HCT116 (cell line): ENCODE measurements at regions not wholly inside any gene's neighbourhood (a gene's known extent, or its start where the extent isn't known, plus 50 kb on each side); places are given as distances from the start of the nearest gene placed in this dataset.

Experiments
- ATAC-seq: fragments of 200-7000 bp; cut with Tn5 transposase; 2 replicates; pipeline ENCODE4 v1.9.1; 2020; ENCODE audit warnings: mild to moderate bottlenecking, moderate library complexity
- BruUV-seq: library from RNA; stranded (reverse); fragments of 400-500 nt; replicated peaks from 2 replicates; lab custom pipeline; 2021; lab: Mats Ljungman, UMichigan
- CTCF ChIA-PET: fragments of 300-600 bp; sonication (Branson Sonifier 250); formaldehyde crosslinking; loops from one replicate; lab custom pipeline; 2021; ENCODE audit warnings: antibody characterized with exemption; lab: Charles Lee
- POLR2A ChIA-PET: fragments of 300-600, 350-600 bp; sonication (Branson Sonifier 250); formaldehyde crosslinking; loops from one replicate; lab custom pipeline; 2021; ENCODE audit warnings: antibody characterized with exemption; lab: Charles Lee
- RAD21 ChIA-PET, 2 experiments: fragments of 300-600 bp; sonication (Branson Sonifier 250); formaldehyde crosslinking; loops; one replicate each; lab custom pipeline; 2023; ENCODE audit warnings: low total read pairs in 2 of 2; ENCODE audit not compliant: uncharacterized antibody in 2 of 2, unreplicated experiment in 2 of 2, low non-redundant PET in 1 of 2; lab: Charles Lee
- DNase-seq: peaks from one replicate; pipeline ENCODE4 v3.0.0-alpha.2; 2010; ENCODE audit warnings: low read depth, low spot score
- H2AFZ ChIP-seq: fragments of 200-600 bp; shearing (Covaris generic), sonication (generic); 2 replicates; pipeline ENCODE4 v1.6.1; 2017; ENCODE audit warnings: low read depth, mixed run types, mixed read lengths, antibody characterized with exemption, low read length; ENCODE audit not compliant: poor library complexity, severe bottlenecking
- H3K27ac ChIP-seq: 2 replicates; pipeline ENCODE4 v1.5.1; 2012; ENCODE audit warnings: low read depth, low read length
- H3K27me3 ChIP-seq: fragments of 200-600 bp; sonication (generic); 2 replicates; pipeline ENCODE4 v1.6.1; 2016; ENCODE audit warnings: mixed run types, low read length, mixed read lengths; ENCODE audit not compliant: insufficient read depth
- H3K36me3 ChIP-seq, 2 experiments: fragments of 200-500 bp in 1 of 2; fragments of 200-600 bp in 1 of 2; sonication (Bioruptor generic) in 1 of 2; sonication (generic) in 1 of 2; 2 replicates each; pipeline versions ENCODE4 v1.5.1 to v1.6.1; 2014 to 2016; ENCODE audit warnings: low read length in 2 of 2, inconsistent platforms in 1 of 2, mixed read lengths in 1 of 2, mixed run types in 1 of 2; ENCODE audit not compliant: insufficient read depth in 2 of 2, control insufficient read depth in 1 of 2
- H3K4me1 ChIP-seq, 2 experiments: fragments of 200-600 bp in 1 of 2; sonication (generic) in 1 of 2; 2 replicates each; pipeline versions ENCODE4 v1.5.1 to v1.6.1; 2012 to 2017; ENCODE audit warnings: low read length in 2 of 2, inconsistent platforms in 1 of 2, mild to moderate bottlenecking in 1 of 2, mixed read lengths in 1 of 2, mixed run types in 1 of 2, moderate library complexity in 1 of 2; ENCODE audit not compliant: insufficient read depth in 2 of 2, control insufficient read depth in 1 of 2
- H3K4me2 ChIP-seq: fragments of 200-600 bp; sonication (generic); 2 replicates; pipeline ENCODE4 v1.6.1; 2017; ENCODE audit warnings: mixed run types, low read length, mixed read lengths
- H3K4me3 ChIP-seq, 2 experiments: fragments of 200-600 bp in 1 of 2; sonication (generic) in 1 of 2; replicated peaks in 1 of 2; 2 replicates each; pipeline ENCODE4 v1.5.1; 2011 to 2016; ENCODE audit warnings: low read length in 2 of 2, control low read depth in 1 of 2, low read depth in 1 of 2, mild to moderate bottlenecking in 1 of 2, mixed read lengths in 1 of 2, mixed run types in 1 of 2
- H3K79me2 ChIP-seq: fragments of 200-600 bp; sonication (generic); 2 replicates; pipeline ENCODE4 v1.6.1; 2017; ENCODE audit warnings: mild to moderate bottlenecking, mixed run types, low read length, moderate library complexity, mixed read lengths; ENCODE audit not compliant: insufficient read depth
- H3K9ac ChIP-seq: fragments of 200-600 bp; sonication (generic); 2 replicates; pipeline ENCODE4 v1.6.1; 2016; ENCODE audit warnings: low read length, mixed read lengths
- H3K9me2 ChIP-seq: fragments of 200-600 bp; sonication (generic), shearing (Covaris generic); 2 replicates; pipeline ENCODE4 v1.6.1; 2017; ENCODE audit warnings: mixed run types, mild to moderate bottlenecking, moderate library complexity; ENCODE audit not compliant: insufficient read depth
- H3K9me3 ChIP-seq, 2 experiments: fragments of 200-500 bp in 1 of 2; fragments of 200-600 bp in 1 of 2; sonication (Bioruptor generic) in 1 of 2; sonication (generic) in 1 of 2; 2 replicates each; pipeline ENCODE4 v1.6.1; 2014 to 2017; ENCODE audit warnings: low read length in 2 of 2, mixed read lengths in 2 of 2, inconsistent platforms in 1 of 2, low read depth in 1 of 2, mild to moderate bottlenecking in 1 of 2, mixed run types in 1 of 2, moderate library complexity in 1 of 2; ENCODE audit not compliant: control insufficient read depth in 1 of 2, insufficient read depth in 1 of 2
- H4K20me1 ChIP-seq: fragments of 200-600 bp; sonication (generic), shearing (Covaris generic); 2 replicates; pipeline ENCODE4 v1.6.1; 2017; ENCODE audit warnings: mixed run types, mild to moderate bottlenecking, moderate library complexity; ENCODE audit not compliant: insufficient read depth
- CBX3 ChIP-seq: IDR thresholded peaks from 2 replicates; pipeline ENCODE4 v1.6.1; 2012; ENCODE audit warnings: low read depth
- CEBPB ChIP-seq: IDR thresholded peaks from 2 replicates; pipeline ENCODE4 v1.6.1; 2012; ENCODE audit warnings: low read depth
- EGR1 ChIP-seq: IDR thresholded peaks from 2 replicates; pipeline ENCODE4 v1.6.1; 2012; ENCODE audit warnings: low read depth
- EZH2 ChIP-seq: fragments of 200-600 bp; sonication (generic); IDR thresholded peaks from 2 replicates; pipeline ENCODE4 v1.6.1; 2017; ENCODE audit warnings: antibody characterized with exemption, mixed run types
- EZH2phosphoT487 ChIP-seq: fragments of 200-600 bp; IDR thresholded peaks from 2 replicates; pipeline ENCODE4 v1.6.1; 2018; ENCODE audit warnings: antibody characterized with exemption, borderline replicate concordance
- MAX ChIP-seq: IDR thresholded peaks from 2 replicates; pipeline ENCODE4 v1.6.1; 2012
- RAD21 ChIP-seq: IDR thresholded peaks from 2 replicates; pipeline ENCODE4 v1.6.1; 2012; ENCODE audit warnings: low read depth, mild to moderate bottlenecking
- REST ChIP-seq: IDR thresholded peaks from 2 replicates; pipeline ENCODE4 v1.6.1; 2012; ENCODE audit warnings: low read depth
- SRF ChIP-seq: IDR thresholded peaks from 2 replicates; pipeline ENCODE4 v1.6.1; 2012; ENCODE audit warnings: low read depth
- TCF7L2 ChIP-seq: IDR thresholded peaks from 2 replicates; pipeline ENCODE4 v1.7.0; 2011; ENCODE audit warnings: borderline replicate concordance, inconsistent platforms; ENCODE audit not compliant: insufficient read depth, insufficient read length; ENCODE audit errors: extremely low read depth
- ZBTB33 ChIP-seq: IDR thresholded peaks from 2 replicates; pipeline ENCODE4 v1.6.1; 2011; ENCODE audit warnings: mild to moderate bottlenecking, low read length, moderate library complexity; ENCODE audit not compliant: insufficient replicate concordance; ENCODE audit errors: extremely low read depth
- intact Hi-C: fragments of 100-400 bp; cut with micrococcal nuclease; formaldehyde crosslinking; loops from 2 replicates; pipeline ENCODE4 v1.10.0; 2022

- CTCF ChIA-PET: no interaction called here
Measured at GRCh38 chr14:105805701-105806100, 279.3 kb downstream of the TMEM121 start.

More at GRCh38 chr14:105805701-105806100, 279.3 kb downstream of the TMEM121 start:
- no peak for DNase-seq
- Histone ChIP-seq H2AFZ (no peak overlapping the region), H3K27ac (no peak overlapping the region), H4K20me1 (no peaks in the 10 kb centered on the region), H3K36me3 (no peaks in the 10 kb centered on the region), H3K4me3 (no peak overlapping the region), H3K79me2 (no peaks in the 10 kb centered on the region), H3K9ac (no peak overlapping the region), H3K4me1 (no peaks in the 10 kb centered on the region), H3K27me3 (peaks cover 9% of the 10 kb centered on the region), H3K9me2 (no peaks in the 10 kb centered on the region), H3K9me3 (no peaks in the 10 kb centered on the region), H3K4me2 (no peak overlapping the region)
- ATAC-seq: no peak
- POLR2A ChIA-PET: no interaction called here
- no TSS peak for BruUV-seq
- intact Hi-C loops: no loop called here
- RAD21 ChIA-PET: no interaction called here
- TF ChIP-seq REST (no peak), EZH2phosphoT487 (no peak), SRF (no peak), MAX (no peak), CBX3 (no peak), EGR1 (no peak), CEBPB (no peak), TCF7L2 (no peak), RAD21 (no peak), EZH2 (no peak), ZBTB33 (no peak)
